ENCODE measurements at regions not wholly inside any gene's neighbourhood (a gene's known extent, or its start where the extent isn't known, plus 50 kb on each side); places are given as distances from the start of the nearest gene placed in this dataset.
A peak's percentile ranks its signal among the peaks of the same experiment; 100 is the strongest.

DNA sequence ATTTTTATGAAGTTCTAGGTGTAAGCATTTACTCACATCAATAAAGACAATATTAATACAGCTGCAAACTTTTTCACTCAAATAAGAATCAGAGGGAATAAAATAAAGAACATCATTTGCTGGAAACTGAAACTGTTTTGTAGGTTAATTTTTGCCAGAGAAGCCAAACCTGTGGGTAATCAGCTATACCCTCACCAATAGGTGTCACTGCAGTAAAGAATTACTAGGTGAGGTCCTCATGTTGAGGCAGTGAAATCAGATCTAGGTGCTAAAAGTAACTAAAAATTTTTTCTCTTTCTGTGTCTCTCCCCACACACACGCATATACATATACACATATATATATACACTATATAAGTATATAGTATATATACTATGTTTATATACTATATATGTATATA, 1016.3 kb upstream of the SEMA6A start:
- no peaks in the 10 kb centered on the region for H3K9me3 ChIP-seq (replicated peaks)
- H3K4me3 ChIP-seq = no peak overlapping the region
- no peak for DNase-seq
- no peaks in the 10 kb centered on the region for H3K27me3 ChIP-seq (ENCODE audit: low read depth)
- no peak overlapping the region for H3K27ac ChIP-seq (replicated peaks)
- intact Hi-C loops (cut with micrococcal nuclease) = no loop called here
- H3K4me1 ChIP-seq = no peaks in the 10 kb centered on the region
- TF ChIP-seq, protein P1, sequence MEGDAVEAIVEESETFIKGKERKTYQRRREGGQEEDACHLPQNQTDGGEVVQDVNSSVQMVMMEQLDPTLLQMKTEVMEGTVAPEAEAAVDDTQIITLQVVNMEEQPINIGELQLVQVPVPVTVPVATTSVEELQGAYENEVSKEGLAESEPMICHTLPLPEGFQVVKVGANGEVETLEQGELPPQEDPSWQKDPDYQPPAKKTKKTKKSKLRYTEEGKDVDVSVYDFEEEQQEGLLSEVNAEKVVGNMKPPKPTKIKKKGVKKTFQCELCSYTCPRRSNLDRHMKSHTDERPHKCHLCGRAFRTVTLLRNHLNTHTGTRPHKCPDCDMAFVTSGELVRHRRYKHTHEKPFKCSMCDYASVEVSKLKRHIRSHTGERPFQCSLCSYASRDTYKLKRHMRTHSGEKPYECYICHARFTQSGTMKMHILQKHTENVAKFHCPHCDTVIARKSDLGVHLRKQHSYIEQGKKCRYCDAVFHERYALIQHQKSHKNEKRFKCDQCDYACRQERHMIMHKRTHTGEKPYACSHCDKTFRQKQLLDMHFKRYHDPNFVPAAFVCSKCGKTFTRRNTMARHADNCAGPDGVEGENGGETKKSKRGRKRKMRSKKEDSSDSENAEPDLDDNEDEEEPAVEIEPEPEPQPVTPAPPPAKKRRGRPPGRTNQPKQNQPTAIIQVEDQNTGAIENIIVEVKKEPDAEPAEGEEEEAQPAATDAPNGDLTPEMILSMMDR (IDR thresholded peaks at IDR 0.05; ENCODE audit: borderline replicate concordance) = peak; percentile 59
- H3K36me3 ChIP-seq = no peaks in the 10 kb centered on the region

DNA sequence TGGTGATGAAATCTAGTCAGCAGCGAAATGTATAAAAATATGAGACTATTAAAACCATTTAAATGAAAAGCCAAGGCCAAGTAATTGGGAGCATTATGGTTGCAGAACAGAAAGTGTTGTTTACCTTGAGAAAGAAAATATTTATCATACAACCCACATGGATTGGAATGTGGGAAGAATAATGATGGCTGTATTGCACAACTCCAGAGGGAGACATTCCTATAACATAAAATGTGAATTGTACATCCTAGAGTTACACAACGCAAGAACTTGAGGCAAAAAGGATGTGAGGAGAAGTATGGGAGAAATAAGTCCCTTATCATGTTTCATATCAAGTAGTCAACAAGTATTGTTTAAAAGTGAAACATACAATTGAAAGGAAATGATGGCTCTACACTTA, 1014.0 kb upstream of the SEMA6A start:
- TF ChIP-seq, protein P1 (IDR thresholded peaks at IDR 0.05; ENCODE audit: borderline replicate concordance) = no peak
- no peak overlapping the region for H3K27ac ChIP-seq (replicated peaks)
- intact Hi-C loops (cut with micrococcal nuclease) = no loop called here
- H3K36me3 ChIP-seq = no peaks in the 10 kb centered on the region
- H3K27me3 ChIP-seq (ENCODE audit: low read depth) = no peaks in the 10 kb centered on the region
- no peaks in the 10 kb centered on the region for H3K9me3 ChIP-seq (replicated peaks)
- DNase-seq = no peak
- no peak overlapping the region for H3K4me3 ChIP-seq
- no peaks in the 10 kb centered on the region for H3K4me1 ChIP-seq

DNA sequence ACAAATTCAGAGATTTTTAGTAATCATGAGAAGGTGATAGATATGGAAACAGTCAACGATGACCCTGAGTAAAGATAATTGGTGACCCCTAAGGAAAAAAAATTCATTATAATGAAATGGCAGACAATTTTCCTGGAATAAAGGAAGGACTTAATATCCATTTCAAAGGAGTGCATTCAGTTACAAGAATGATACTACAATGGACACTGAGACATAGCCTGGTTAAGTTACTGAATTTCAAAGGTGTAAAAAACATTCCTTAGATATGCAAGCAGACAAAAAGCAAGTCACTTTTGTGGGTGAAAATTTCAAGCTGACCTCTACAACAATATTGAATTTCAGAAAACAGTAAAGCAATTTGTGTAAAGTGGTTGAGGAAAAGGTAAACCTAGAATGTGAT, 1012.5 kb upstream of the SEMA6A start:
- Histone ChIP-seq H3K27me3 (ENCODE audit: low read depth) (no peaks in the 10 kb centered on the region), H3K27ac (replicated peaks) (no peak overlapping the region), H3K4me3 (no peak overlapping the region), H3K36me3 (no peaks in the 10 kb centered on the region), H3K9me3 (replicated peaks) (no peaks in the 10 kb centered on the region), H3K4me1 (no peaks in the 10 kb centered on the region)
- TF ChIP-seq, protein P1 (IDR thresholded peaks at IDR 0.05; ENCODE audit: borderline replicate concordance) = no peak
- intact Hi-C loops (cut with micrococcal nuclease) = no loop called here
- no peak for DNase-seq

DNA sequence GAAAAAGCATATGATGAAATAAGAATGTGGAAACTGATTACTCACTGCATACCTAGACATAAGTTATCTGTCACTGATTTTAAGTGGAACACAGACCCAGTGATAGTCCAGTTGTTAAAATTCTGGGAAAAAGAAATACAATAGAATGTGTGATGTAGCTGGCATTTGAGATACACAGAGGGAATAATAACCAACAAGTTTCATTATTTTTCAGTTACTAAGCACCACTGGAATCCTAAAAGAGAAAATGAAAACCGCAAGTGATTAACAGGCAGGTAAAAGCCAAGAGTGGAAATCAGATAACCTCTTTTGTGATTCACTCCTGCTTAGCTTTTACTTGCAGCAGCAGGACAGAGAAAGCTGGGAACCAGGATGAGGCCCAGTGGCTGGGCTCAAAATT, 994.0 kb upstream of the SEMA6A start:
- Histone ChIP-seq H3K27me3 (ENCODE audit: low read depth) (no peaks in the 10 kb centered on the region), H3K4me3 (no peak overlapping the region), H3K9me3 (replicated peaks) (no peaks in the 10 kb centered on the region), H3K27ac (replicated peaks) (no peak overlapping the region), H3K36me3 (no peaks in the 10 kb centered on the region), H3K4me1 (no peaks in the 10 kb centered on the region)
- DNase-seq = no peak
- intact Hi-C loops (cut with micrococcal nuclease) = no loop called here
- TF ChIP-seq, protein P1 (IDR thresholded peaks at IDR 0.05; ENCODE audit: borderline replicate concordance) = no peak

DNA sequence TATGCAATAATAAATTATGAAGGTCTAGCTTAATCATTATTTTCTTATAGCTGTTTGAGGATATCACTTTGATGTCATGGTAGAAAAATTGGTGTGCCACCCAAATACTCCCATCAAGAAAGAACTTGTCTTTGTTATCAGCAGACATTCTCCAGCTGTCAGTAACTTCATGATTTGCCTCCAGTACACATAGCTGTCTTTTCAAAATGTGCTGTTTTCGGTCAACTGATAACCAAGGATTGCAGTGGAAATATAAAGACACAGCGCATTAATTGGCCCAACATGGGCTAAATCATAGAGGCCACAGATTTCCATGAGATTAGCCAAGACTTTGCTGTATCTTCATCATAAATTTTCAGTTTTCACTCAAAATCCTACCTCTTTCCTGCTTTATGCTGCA, 993.5 kb upstream of the SEMA6A start:
- Histone ChIP-seq H3K9me3 (replicated peaks) (no peaks in the 10 kb centered on the region), H3K4me1 (no peaks in the 10 kb centered on the region), H3K27ac (replicated peaks) (no peak overlapping the region), H3K4me3 (no peak overlapping the region), H3K36me3 (no peaks in the 10 kb centered on the region), H3K27me3 (ENCODE audit: low read depth) (no peaks in the 10 kb centered on the region)
- intact Hi-C loops (cut with micrococcal nuclease) = no loop called here
- TF ChIP-seq, protein P1 (IDR thresholded peaks at IDR 0.05; ENCODE audit: borderline replicate concordance) = no peak
- no peak for DNase-seq

DNA sequence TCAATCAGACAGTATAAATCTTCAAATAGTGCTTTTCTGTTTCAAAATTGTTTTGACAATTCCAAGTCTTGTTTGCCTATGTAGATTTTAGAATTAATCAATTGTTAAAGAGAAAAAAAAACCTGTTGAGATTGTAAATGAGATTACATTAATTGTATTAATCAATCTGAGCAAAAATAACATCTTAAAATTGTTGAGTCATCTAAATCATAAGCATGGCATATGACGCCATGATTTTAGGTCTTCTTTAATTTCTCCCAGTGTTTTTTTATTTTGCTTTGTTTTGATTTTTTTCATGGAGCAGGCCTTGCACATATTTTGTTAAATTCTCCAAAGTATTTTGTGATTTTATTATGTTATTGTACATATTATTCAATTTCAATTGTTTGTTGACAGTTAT, 988.0 kb upstream of the SEMA6A start:
- H3K27ac ChIP-seq (replicated peaks) = no peak overlapping the region
- TF ChIP-seq, protein P1 (IDR thresholded peaks at IDR 0.05; ENCODE audit: borderline replicate concordance) = no peak

More for the DNA sequence above, 988.0 kb upstream of the SEMA6A start:
- H3K27me3 ChIP-seq (ENCODE audit: low read depth) = no peaks in the 10 kb centered on the region
- H3K4me1 ChIP-seq = no peaks in the 10 kb centered on the region
- H3K9me3 ChIP-seq (replicated peaks) = no peaks in the 10 kb centered on the region
- no peaks in the 10 kb centered on the region for H3K36me3 ChIP-seq
- H3K4me3 ChIP-seq = no peak overlapping the region
- no peak for DNase-seq
- intact Hi-C loops (cut with micrococcal nuclease) = no loop called here

Data from left ventricle myocardium inferior (tissue), 1 donor.